Gastroesophageal sphincter (tissue), 3 donors: ENCODE measurements at regions not wholly inside any gene's neighbourhood (a gene's known extent, or its start where the extent isn't known, plus 50 kb on each side); places are given as distances from the start of the nearest gene placed in this dataset.

Source experiments
- CTCF ChIP-seq, 4 experiments: fragments of 200-600 bp in 2 of 4; fragments of 450-650 bp in 2 of 4; sonication (generic) in 1 of 4; IDR thresholded peaks; one replicate each; pipeline ENCODE4 v1.5.1; 2017 to 2019; ENCODE audit warnings: antibody characterized with exemption in 4 of 4, mild to moderate bottlenecking in 2 of 4, moderate library complexity in 2 of 4
- EP300 ChIP-seq: sonication (generic); formaldehyde crosslinking; IDR thresholded peaks from one replicate; pipeline ENCODE4 v1.6.1; 2017; ENCODE audit warnings: antibody characterized with exemption, mild to moderate bottlenecking
- POLR2A ChIP-seq, 2 donors: fragments of 450-650 bp; IDR thresholded peaks; one replicate each; pipeline ENCODE4 v1.6.1; 2017; ENCODE audit warnings: antibody characterized with exemption in 2 of 2, mild to moderate bottlenecking in 2 of 2, moderate library complexity in 1 of 2
- POLR2AphosphoS5 ChIP-seq: sonication (generic); formaldehyde crosslinking; IDR thresholded peaks from one replicate; pipeline ENCODE4 v1.6.1; 2017; ENCODE audit warnings: antibody characterized with exemption

DNA sequence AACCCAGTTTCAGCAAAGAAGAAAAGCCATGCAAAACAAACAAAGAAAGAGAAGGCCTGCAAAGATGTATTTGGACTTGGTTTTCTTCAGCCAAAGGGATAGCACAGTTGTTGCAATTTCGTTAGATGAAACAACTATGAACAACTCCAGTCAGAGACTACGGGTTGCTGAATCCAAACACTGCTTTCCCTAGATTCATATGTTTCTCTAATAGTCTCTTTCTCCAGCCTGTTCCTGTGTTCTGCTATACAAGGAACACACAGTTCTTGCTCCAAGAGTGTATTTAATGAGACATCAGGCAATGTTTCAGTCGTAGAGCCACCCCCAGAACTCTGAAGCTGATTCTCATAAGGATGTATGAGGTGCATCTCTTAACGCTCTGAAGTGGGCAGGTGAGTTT is 162.5 kb upstream of the TBL1X start:
- TF ChIP-seq EP300 (no peak), CTCF (IDR thresholded peaks at IDR 0.05) (no peak), POLR2A (IDR thresholded peaks at IDR 0.05) (no peak), POLR2AphosphoS5 (no peak)
